Upper lobe of left lung (tissue), 6 donors: ENCODE measurements at regions not wholly inside any gene's neighbourhood (a gene's known extent, or its start where the extent isn't known, plus 50 kb on each side); places are given as distances from the start of the nearest gene placed in this dataset.

ENCODE experiments used
- ATAC-seq, 2 donors: fragments of 200-7000 bp; cut with Tn5 transposase; one replicate each; pipeline ENCODE4 v1.9.1; 2022; ENCODE audit warnings: mild to moderate bottlenecking in 2 of 2, moderate library complexity in 2 of 2; ENCODE audit not compliant: low FRiP score in 2 of 2
- DNase-seq, 2 donors: peaks; one replicate each; pipeline ENCODE4 v3.0.0-alpha.2; 2019 to 2020
- H3K27ac ChIP-seq, 4 donors: fragments of 200-600 bp; sonication (generic); one replicate each; pipeline ENCODE4 v1.5.1; 2016 to 2019
- H3K27me3 ChIP-seq, 4 donors: fragments of 200-600 bp; sonication (generic); one replicate each; pipeline ENCODE4 v1.5.1; 2017 to 2019
- H3K36me3 ChIP-seq, 4 donors: fragments of 200-600 bp; sonication (generic); one replicate each; pipeline ENCODE4 v1.5.1; 2016 to 2019
- H3K4me1 ChIP-seq, 4 donors: fragments of 200-600 bp; sonication (generic); one replicate each; pipeline ENCODE4 v1.5.1; 2018 to 2019
- H3K4me3 ChIP-seq, 4 donors: fragments of 200-600 bp; sonication (generic); one replicate each; pipeline ENCODE4 v1.5.1; 2017 to 2019; ENCODE audit warnings: mild to moderate bottlenecking in 2 of 4, moderate library complexity in 1 of 4
- H3K9me3 ChIP-seq, 4 donors: fragments of 200-600 bp; sonication (generic); one replicate each; pipeline ENCODE4 v1.5.1; 2018 to 2019
- CTCF ChIP-seq, 6 experiments: fragments of 450-650 bp in 4 of 6; fragments of 200-600 bp in 2 of 6; sonication (generic) in 2 of 6; IDR thresholded peaks; one replicate each; pipeline ENCODE4 v1.5.1; 2016 to 2019; ENCODE audit warnings: antibody characterized with exemption in 6 of 6
- EP300 ChIP-seq, 4 donors: sonication (generic); formaldehyde crosslinking; IDR thresholded peaks; one replicate each; pipeline ENCODE4 v1.5.1; 2017; ENCODE audit warnings: antibody characterized with exemption in 4 of 4, control low read depth in 2 of 4
- POLR2A ChIP-seq, 4 donors: fragments of 450-650 bp; IDR thresholded peaks; one replicate each; pipeline ENCODE4 v1.5.1; 2016 to 2017; ENCODE audit warnings: antibody characterized with exemption in 4 of 4, mild to moderate bottlenecking in 2 of 4
- POLR2AphosphoS5 ChIP-seq, 2 donors: sonication (generic); formaldehyde crosslinking; IDR thresholded peaks; one replicate each; pipeline ENCODE4 v1.5.1; 2017; ENCODE audit warnings: antibody characterized with exemption in 2 of 2
- WGBS, 2 donors: methylation state at CpG; one replicate each; pipeline ENCODE4 v1.1.5; 2017 to 2018; 5-methylcytosine and 5-hydroxymethylcytosine counted together
- donor health status: DM: no; HTN: no; CAD: no; lungs with moderate emphysema.
- donor health status: DM: no; HTN: yes; CAD: no; lungs with severe emphysema.

- H3K4me1 ChIP-seq: peaks cover 5 to 12% (median 7%) of the 10 kb centered on the region in 4 donors
- no peaks in the 10 kb centered on the region for H3K27me3 ChIP-seq
- DNase-seq: no peak
- whole genome bisulfite sequencing, 2 donors: 85 to 88% methylated on average over 4 to 11 of the region's 11 CpGs
- no peak for TF ChIP-seq POLR2AphosphoS5 (IDR thresholded peaks at IDR 0.05)
- TF ChIP-seq EP300 (IDR thresholded peaks at IDR 0.05): no peak
- TF ChIP-seq CTCF (IDR thresholded peaks at IDR 0.05): no peak
- TF ChIP-seq POLR2A (IDR thresholded peaks at IDR 0.05): no peak
- H3K27ac ChIP-seq: no peak overlapping the region
- no peaks in the 10 kb centered on the region for H3K36me3 ChIP-seq
- ATAC-seq: no peak
- no peaks in the 10 kb centered on the region for H3K9me3 ChIP-seq
- no peak overlapping the region for H3K4me3 ChIP-seq
These were observed 60.4 kb upstream of the PSEN2 start for GRCh38 chr1:226809785-226810571.

GRCh38 chr1:226808501-226808900 is 61.9 kb upstream of the PSEN2 start:
- WGBS, 2 donors: 72 to 83% methylated on average over 6 of the region's 6 CpGs
- Histone ChIP-seq H3K4me1 (no peaks in the 10 kb centered on the region), H3K4me3 (no peak overlapping the region), H3K27me3 (no peaks in the 10 kb centered on the region), H3K9me3 (no peaks in the 10 kb centered on the region), H3K27ac (no peak overlapping the region), H3K36me3 (no peaks in the 10 kb centered on the region)
- DNase-seq: no peak
- no peak for ATAC-seq
- no peak for TF ChIP-seq POLR2A (IDR thresholded peaks at IDR 0.05)
- TF ChIP-seq POLR2AphosphoS5 (IDR thresholded peaks at IDR 0.05): no peak
- TF ChIP-seq EP300 (IDR thresholded peaks at IDR 0.05): no peak
- no peak for TF ChIP-seq CTCF (IDR thresholded peaks at IDR 0.05)

- no peak for DNase-seq
- H3K27me3 ChIP-seq: no peaks in the 10 kb centered on the region
- no peak overlapping the region for H3K4me3 ChIP-seq
- TF ChIP-seq EP300 (IDR thresholded peaks at IDR 0.05) (no peak), POLR2AphosphoS5 (IDR thresholded peaks at IDR 0.05) (no peak), POLR2A (IDR thresholded peaks at IDR 0.05) (no peak), CTCF (IDR thresholded peaks at IDR 0.05) (no peak)
- no peaks in the 10 kb centered on the region for H3K36me3 ChIP-seq
- no peaks in the 10 kb centered on the region for H3K9me3 ChIP-seq
- WGBS, 2 donors: 47 to 68% methylated on average over 1 of the region's 1 CpG
- no peaks in the 10 kb centered on the region for H3K4me1 ChIP-seq
- H3K27ac ChIP-seq: no peak overlapping the region
- no peak for ATAC-seq
These were observed 63.4 kb upstream of the PSEN2 start for GRCh38 chr1:226806988-226807387.

GRCh38 chr1:226804907-226805759 is 65.3 kb upstream of the PSEN2 start:
- no peaks in the 10 kb centered on the region for H3K36me3 ChIP-seq
- H3K27ac ChIP-seq: no peak overlapping the region
- ATAC-seq (no peak), DNase-seq (no peak)
- H3K4me1 ChIP-seq: no peaks in the 10 kb centered on the region
- no peak for TF ChIP-seq EP300 (IDR thresholded peaks at IDR 0.05)
- TF ChIP-seq POLR2A (IDR thresholded peaks at IDR 0.05): no peak
- TF ChIP-seq POLR2AphosphoS5 (IDR thresholded peaks at IDR 0.05): no peak
- TF ChIP-seq CTCF (IDR thresholded peaks at IDR 0.05): no peak
- 81 to 86% methylated on average over 12 of the region's 12 CpGs for WGBS, 2 donors
- H3K4me3 ChIP-seq: no peak overlapping the region
- H3K9me3 ChIP-seq: no peaks in the 10 kb centered on the region
- no peaks in the 10 kb centered on the region for H3K27me3 ChIP-seq
